Aorta (tissue), 5 donors: ENCODE measurements at regions not wholly inside any gene's neighbourhood (a gene's known extent, or its start where the extent isn't known, plus 50 kb on each side); places are given as distances from the start of the nearest gene placed in this dataset.

Source experiments
- ATAC-seq: fragments of 200-7000 bp; cut with Tn5 transposase; one replicate; pipeline ENCODE4 v1.9.1; 2022; ENCODE audit warnings: moderate library complexity; ENCODE audit not compliant: low FRiP score
- DNase-seq, 2 donors: peaks; one replicate each; pipeline ENCODE4 v3.0.0-alpha.2; 2020
- H3K27ac ChIP-seq, 2 donors: one replicate each; pipeline ENCODE4 v1.5.1; 2013; ENCODE audit warnings: low read length in 2 of 2, mild to moderate bottlenecking in 2 of 2, moderate library complexity in 2 of 2, control low read depth in 1 of 2, inconsistent platforms in 1 of 2, low read depth in 1 of 2
- H3K27me3 ChIP-seq, 2 donors: one replicate each; pipeline ENCODE4 v1.6.1; 2013; ENCODE audit warnings: control low read depth in 1 of 2, low read length in 1 of 2, mild to moderate bottlenecking in 1 of 2, moderate library complexity in 1 of 2; ENCODE audit not compliant: insufficient read depth in 2 of 2, control insufficient read depth in 1 of 2
- H3K36me3 ChIP-seq, 2 donors: one replicate each; pipeline ENCODE4 v1.6.1; 2013; ENCODE audit warnings: control low read depth in 1 of 2, low read length in 1 of 2, mild to moderate bottlenecking in 1 of 2; ENCODE audit not compliant: insufficient read depth in 2 of 2, control insufficient read depth in 1 of 2
- H3K4me1 ChIP-seq, 2 donors: one replicate each; pipeline ENCODE4 v1.6.1; 2013; ENCODE audit warnings: low read length in 2 of 2, control low read depth in 1 of 2, mild to moderate bottlenecking in 1 of 2, moderate library complexity in 1 of 2; ENCODE audit not compliant: insufficient read depth in 2 of 2, control insufficient read depth in 1 of 2
- H3K4me3 ChIP-seq, 2 donors: one replicate each; pipeline ENCODE4 v1.5.1; 2013; ENCODE audit warnings: low read length in 2 of 2, control low read depth in 1 of 2, mild to moderate bottlenecking in 1 of 2
- H3K9me3 ChIP-seq: one replicate; pipeline ENCODE4 v1.6.1; 2013; ENCODE audit warnings: mild to moderate bottlenecking, low read length; ENCODE audit not compliant: control insufficient read depth
- WGBS, 2 donors: extraction: QIAGEN DNeasy Blood & Tissue Kit; methylation state at CpG; one replicate each; pipeline ENCODE4 v1.1.7; 2013; 5-methylcytosine and 5-hydroxymethylcytosine counted together
- intact Hi-C, 2 donors: fragments of 100-400 bp; cut with DNase I; formaldehyde crosslinking; loops; one replicate each; pipeline versions ENCODE4 v1.14.2 to v1.15.0; 2022
- donor health status: healthy with polysubstance abuse.
- donor health status: Bipolar disorder and iron deficiency.
- donor health status: DM: no; HTN: no; CAD: no.
- donor health status: DM: no; HTN: no; CAD: no.
- donor health status: DM: yes; HTN: yes; CAD: no.

DNA sequence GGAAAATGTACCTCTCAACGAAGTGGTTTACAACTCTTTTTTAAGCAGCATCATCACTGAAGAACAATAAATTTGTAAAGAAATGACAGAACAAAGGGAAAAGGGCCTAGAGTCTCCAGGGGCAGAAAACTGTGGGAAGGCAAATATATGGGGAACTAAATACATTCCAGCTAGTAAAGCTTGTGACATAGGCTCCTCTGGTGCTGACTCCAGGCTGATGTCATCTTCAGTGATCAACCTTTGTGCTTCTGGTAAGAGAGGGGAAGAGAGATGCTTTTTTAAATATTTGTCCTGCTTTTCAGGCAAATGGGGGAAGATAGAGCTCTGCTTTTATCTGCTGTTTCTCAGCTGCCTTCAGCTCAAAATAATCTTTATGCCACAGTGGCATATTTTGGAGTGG lies 323.2 kb downstream of the LRRIQ3 start:
- 63 to 73% methylated on average over 1 of the region's 1 CpG for WGBS, 2 donors
- DNase-seq (no peak), ATAC-seq (no peak)
- no peak overlapping the region for H3K27ac ChIP-seq
- intact Hi-C loops, result no loop called here
- peaks cover 0 to 4% of the 10 kb centered on the region in 2 donors for H3K27me3 ChIP-seq
- no peaks in the 10 kb centered on the region for H3K36me3 ChIP-seq
- peaks cover 1% of the 10 kb centered on the region for H3K9me3 ChIP-seq
- H3K4me3 ChIP-seq, result no peak overlapping the region
- H3K4me1 ChIP-seq, result no peaks in the 10 kb centered on the region

GRCh38 chr1:73868810-73869336 lies 329.1 kb downstream of the LRRIQ3 start:
- ATAC-seq (no peak), DNase-seq (no peak)
- no peak overlapping the region for H3K4me3 ChIP-seq
- intact Hi-C loops, result no loop called here
- H3K27me3 ChIP-seq, result peaks cover 0 to 4% of the 10 kb centered on the region in 2 donors
- WGBS, 2 donors, result 82 to 86% methylated on average over 2 of the region's 2 CpGs
- H3K36me3 ChIP-seq, result no peaks in the 10 kb centered on the region
- no peaks in the 10 kb centered on the region for H3K4me1 ChIP-seq
- no peaks in the 10 kb centered on the region for H3K9me3 ChIP-seq
- H3K27ac ChIP-seq, result no peak overlapping the region

- H3K27ac ChIP-seq, result no peak overlapping the region
- no peaks in the 10 kb centered on the region for H3K4me1 ChIP-seq
- DNase-seq, result no peak
- H3K4me3 ChIP-seq, result no peak overlapping the region
- H3K27me3 ChIP-seq, result peaks cover 0 to 2% of the 10 kb centered on the region in 2 donors
- WGBS, 2 donors, result 76 to 79% methylated on average over 1 of the region's 1 CpG
- no peaks in the 10 kb centered on the region for H3K36me3 ChIP-seq
- no peaks in the 10 kb centered on the region for H3K9me3 ChIP-seq
- no peak for ATAC-seq
- intact Hi-C loops, result no loop called here
These were observed 335.6 kb downstream of the LRRIQ3 start for GRCh38 chr1:73862355-73862754.

DNA sequence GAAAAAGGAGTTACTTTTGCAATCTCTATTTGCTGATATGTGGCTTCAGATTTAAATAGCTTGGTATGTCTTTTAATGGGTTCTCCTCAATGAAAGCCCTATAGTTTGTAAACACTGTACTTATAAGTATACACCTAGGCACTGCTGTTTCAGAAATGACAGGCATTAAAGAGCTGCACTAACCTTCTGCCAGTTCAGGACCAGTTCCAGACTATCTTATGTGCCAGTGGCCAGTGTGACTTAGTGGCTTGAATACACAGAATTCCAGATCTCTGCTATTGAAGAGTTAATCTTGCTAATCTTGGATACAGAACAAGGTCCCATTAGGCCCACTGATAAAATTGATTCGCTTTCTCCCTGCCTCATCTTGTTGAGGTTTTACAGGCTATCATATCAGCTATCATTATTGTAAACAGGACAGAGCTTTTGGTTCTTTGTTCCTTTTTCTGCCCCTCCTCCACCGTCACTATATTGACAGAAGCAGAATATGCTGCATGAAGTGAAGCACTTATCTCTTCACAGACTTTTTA lies 337.5 kb downstream of the LRRIQ3 start:
- Histone ChIP-seq H3K27ac (no peak overlapping the region), H3K27me3 (peaks cover 0 to 2% of the 10 kb centered on the region in 2 donors), H3K4me1 (no peaks in the 10 kb centered on the region), H3K9me3 (no peaks in the 10 kb centered on the region), H3K4me3 (no peak overlapping the region), H3K36me3 (no peaks in the 10 kb centered on the region)
- intact Hi-C loops, result no loop called here
- ATAC-seq (no peak), DNase-seq (no peak)
- 64 to 68% methylated on average over 2 of the region's 2 CpGs for WGBS, 2 donors

DNA sequence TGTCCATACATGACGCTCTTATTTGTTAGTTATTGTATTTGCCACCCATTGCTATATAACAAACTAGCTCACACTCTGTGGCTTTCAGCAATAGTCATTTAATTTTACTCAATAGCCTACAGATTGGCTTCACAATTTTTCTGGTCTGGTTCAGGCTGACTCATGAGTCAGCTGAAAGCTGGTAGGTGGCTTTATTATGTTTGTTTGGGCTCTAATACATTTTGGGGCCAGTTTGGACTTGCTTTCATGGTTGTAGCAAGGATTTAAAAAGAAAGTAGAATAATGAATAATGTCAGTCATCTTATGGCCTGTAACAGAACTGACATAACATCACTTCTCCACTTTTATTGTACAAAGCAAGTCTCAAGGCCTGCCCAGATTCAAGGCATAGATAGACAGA lies 338.7 kb downstream of the LRRIQ3 start:
- DNase-seq (no peak), ATAC-seq (no peak)
- intact Hi-C loops, result no loop called here
- Histone ChIP-seq H3K9me3 (no peaks in the 10 kb centered on the region), H3K27me3 (peaks cover 0 to 2% of the 10 kb centered on the region in 2 donors), H3K4me3 (no peak overlapping the region), H3K36me3 (no peaks in the 10 kb centered on the region), H3K27ac (no peak overlapping the region), H3K4me1 (no peaks in the 10 kb centered on the region)
- 88 to 90% methylated on average over 1 of the region's 1 CpG for WGBS, 2 donors

GRCh38 chr1:73854527-73854926 lies 343.4 kb downstream of the LRRIQ3 start:
- 81 to 83% methylated on average over 2 of the region's 2 CpGs for WGBS, 2 donors
- intact Hi-C loops, result no loop called here
- Histone ChIP-seq H3K36me3 (no peaks in the 10 kb centered on the region), H3K27me3 (peaks cover 0 to 2% of the 10 kb centered on the region in 2 donors), H3K4me1 (no peaks in the 10 kb centered on the region), H3K4me3 (no peak overlapping the region), H3K9me3 (no peaks in the 10 kb centered on the region), H3K27ac (no peak overlapping the region)
- no peak for ATAC-seq
- no peak for DNase-seq

DNA sequence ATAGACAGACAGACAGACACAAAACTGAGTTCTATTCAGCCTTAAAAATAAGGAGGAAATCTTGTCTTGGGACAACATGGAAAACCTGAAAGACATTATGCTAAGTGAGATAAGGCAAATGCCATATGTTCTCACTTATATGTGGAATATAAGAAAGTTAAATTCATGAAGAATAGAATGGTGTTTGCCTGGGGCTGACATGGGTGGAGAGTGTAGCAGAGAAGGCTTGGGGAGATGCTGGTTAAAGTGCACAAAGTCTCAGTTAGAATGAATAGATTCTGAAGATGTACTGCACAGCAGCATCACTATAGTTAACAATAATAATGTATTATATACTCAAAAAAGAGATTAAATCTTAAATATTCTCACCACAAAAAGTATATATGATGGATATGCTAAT lies 355.5 kb downstream of the LRRIQ3 start:
- no peak overlapping the region for H3K4me3 ChIP-seq
- H3K4me1 ChIP-seq, result no peaks in the 10 kb centered on the region
- H3K36me3 ChIP-seq, result no peaks in the 10 kb centered on the region
- H3K27me3 ChIP-seq, result no peaks in the 10 kb centered on the region
- no peaks in the 10 kb centered on the region for H3K9me3 ChIP-seq
- no peak for DNase-seq
- ATAC-seq, result no peak
- H3K27ac ChIP-seq, result no peak overlapping the region
- intact Hi-C loops, result no loop called here

GRCh38 chr1:73839922-73840321 lies 358.1 kb downstream of the LRRIQ3 start:
- Histone ChIP-seq H3K27me3 (no peaks in the 10 kb centered on the region), H3K9me3 (no peaks in the 10 kb centered on the region), H3K36me3 (no peaks in the 10 kb centered on the region), H3K4me3 (no peak overlapping the region), H3K4me1 (no peaks in the 10 kb centered on the region), H3K27ac (no peak overlapping the region)
- 40 to 51% methylated on average over 4 of the region's 4 CpGs for WGBS, 2 donors
- ATAC-seq (no peak), DNase-seq (no peak)
- intact Hi-C loops, result no loop called here

DNA sequence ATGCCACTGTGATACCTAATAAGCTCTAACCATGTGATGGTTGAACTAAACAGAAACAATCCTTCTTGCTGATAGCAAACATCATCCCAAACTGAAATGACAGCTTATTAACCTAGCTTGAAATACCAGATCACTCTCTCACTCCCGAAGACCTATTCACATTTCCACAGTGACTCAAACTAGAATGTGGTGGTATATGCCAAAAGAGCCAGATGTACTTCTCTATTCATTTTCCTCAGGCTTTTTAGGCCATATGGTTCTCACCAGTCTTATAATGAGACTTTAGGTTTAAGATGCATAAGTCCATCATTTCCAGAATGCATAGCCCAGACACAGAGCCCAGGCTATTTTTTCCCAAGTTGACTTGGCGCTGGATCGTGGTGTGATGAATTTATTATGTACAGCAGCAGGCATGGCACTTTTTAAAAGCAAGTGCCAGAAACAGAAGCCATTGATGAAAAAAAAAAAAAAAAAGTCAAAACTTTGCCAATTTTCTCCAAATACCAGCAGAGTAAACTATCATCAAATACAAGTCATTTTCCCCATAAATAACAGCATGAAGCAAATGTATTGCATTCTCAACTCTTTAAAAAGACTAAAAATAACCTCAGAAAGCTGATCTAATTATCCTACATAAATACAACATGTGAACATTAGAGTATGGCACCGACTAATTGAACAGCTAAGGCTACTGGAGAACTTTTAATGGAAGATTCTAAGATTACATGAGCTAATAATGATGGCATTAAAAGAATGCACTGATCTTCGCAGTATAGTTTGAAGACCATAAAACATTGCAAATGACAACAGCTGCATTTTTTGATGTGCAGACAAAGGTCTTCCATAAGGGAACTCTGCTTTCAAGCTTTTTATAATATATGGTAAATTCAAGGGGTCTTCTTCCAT lies 365.4 kb downstream of the LRRIQ3 start:
- no peaks in the 10 kb centered on the region for H3K36me3 ChIP-seq
- ATAC-seq, result no peak
- H3K4me3 ChIP-seq, result no peak overlapping the region
- no peak for DNase-seq
- no peaks in the 10 kb centered on the region for H3K4me1 ChIP-seq
- no peak overlapping the region for H3K27ac ChIP-seq
- WGBS, 2 donors, result 52 to 53% methylated on average over 5 of the region's 5 CpGs
- intact Hi-C loops, result no loop called here
- peaks cover 1% of the 10 kb centered on the region for H3K9me3 ChIP-seq
- H3K27me3 ChIP-seq, result no peaks in the 10 kb centered on the region
